Nephron progenitor cell (in vitro differentiated cells): ENCODE measurements at regions not wholly inside any gene's neighbourhood (a gene's known extent, or its start where the extent isn't known, plus 50 kb on each side); places are given as distances from the start of the nearest gene placed in this dataset.

Experiments
- DNase-seq: peaks from one replicate; pipeline ENCODE4 v3.0.0; 2021
- H3K27ac Mint-ChIP-seq: 2 replicates; pipeline ENCODE4 v1.8.0; 2021; ENCODE audit warnings: mild to moderate bottlenecking, moderate library complexity, mixed read lengths
- H3K27me3 Mint-ChIP-seq: 2 replicates; pipeline ENCODE4 v1.8.0; 2021; ENCODE audit warnings: mild to moderate bottlenecking, low read depth, mixed read lengths; ENCODE audit not compliant: poor library complexity
- H3K36me3 Mint-ChIP-seq: 2 replicates; pipeline ENCODE4 v1.8.0; 2021; ENCODE audit warnings: low read depth, mixed read lengths
- H3K4me1 Mint-ChIP-seq: 2 replicates; pipeline ENCODE4 v1.8.0; 2021; ENCODE audit warnings: mixed read lengths
- H3K4me3 Mint-ChIP-seq: 2 replicates; pipeline ENCODE4 v1.8.0; 2021; ENCODE audit warnings: mild to moderate bottlenecking, moderate library complexity, mixed read lengths
- H3K9me3 Mint-ChIP-seq: 2 replicates; pipeline ENCODE4 v1.8.0; 2021; ENCODE audit warnings: mild to moderate bottlenecking, moderate library complexity, mixed read lengths
- TF ChIP-seq, protein P1 (sequence below): fragments of 200-600 bp; sonication (generic); IDR thresholded peaks from 2 replicates; pipeline ENCODE4 v1.5.0; 2021; ENCODE audit warnings: antibody characterized with exemption

DNA sequence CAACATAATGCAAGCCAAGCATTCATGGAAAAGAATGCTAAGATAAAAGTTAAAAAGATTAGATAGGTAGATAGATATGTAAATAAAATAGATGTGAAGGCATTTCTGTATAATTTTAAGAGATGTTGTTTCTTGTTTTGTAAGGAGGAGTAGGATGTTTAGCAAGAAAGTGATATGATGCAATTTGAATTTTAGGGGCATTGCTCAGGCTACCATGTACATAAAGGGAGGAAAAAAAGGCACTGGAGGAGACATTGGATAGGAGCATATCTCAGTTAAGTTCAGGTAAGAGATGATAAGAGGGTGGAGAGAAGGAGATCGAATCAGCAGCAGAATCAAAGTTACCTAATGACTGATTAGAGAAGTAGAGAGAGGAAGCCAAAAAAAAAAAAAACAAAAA lies 194.7 kb downstream of the TENT5A start:
- H3K4me3 Mint-ChIP-seq = no peak overlapping the region
- no peak for DNase-seq
- no peaks in the 10 kb centered on the region for H3K9me3 Mint-ChIP-seq
- TF ChIP-seq, protein P1, sequence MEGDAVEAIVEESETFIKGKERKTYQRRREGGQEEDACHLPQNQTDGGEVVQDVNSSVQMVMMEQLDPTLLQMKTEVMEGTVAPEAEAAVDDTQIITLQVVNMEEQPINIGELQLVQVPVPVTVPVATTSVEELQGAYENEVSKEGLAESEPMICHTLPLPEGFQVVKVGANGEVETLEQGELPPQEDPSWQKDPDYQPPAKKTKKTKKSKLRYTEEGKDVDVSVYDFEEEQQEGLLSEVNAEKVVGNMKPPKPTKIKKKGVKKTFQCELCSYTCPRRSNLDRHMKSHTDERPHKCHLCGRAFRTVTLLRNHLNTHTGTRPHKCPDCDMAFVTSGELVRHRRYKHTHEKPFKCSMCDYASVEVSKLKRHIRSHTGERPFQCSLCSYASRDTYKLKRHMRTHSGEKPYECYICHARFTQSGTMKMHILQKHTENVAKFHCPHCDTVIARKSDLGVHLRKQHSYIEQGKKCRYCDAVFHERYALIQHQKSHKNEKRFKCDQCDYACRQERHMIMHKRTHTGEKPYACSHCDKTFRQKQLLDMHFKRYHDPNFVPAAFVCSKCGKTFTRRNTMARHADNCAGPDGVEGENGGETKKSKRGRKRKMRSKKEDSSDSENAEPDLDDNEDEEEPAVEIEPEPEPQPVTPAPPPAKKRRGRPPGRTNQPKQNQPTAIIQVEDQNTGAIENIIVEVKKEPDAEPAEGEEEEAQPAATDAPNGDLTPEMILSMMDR = no peak
- H3K36me3 Mint-ChIP-seq = no peaks in the 10 kb centered on the region
- no peaks in the 10 kb centered on the region for H3K27me3 Mint-ChIP-seq
- no peaks in the 10 kb centered on the region for H3K4me1 Mint-ChIP-seq
- H3K27ac Mint-ChIP-seq = no peak overlapping the region

DNA sequence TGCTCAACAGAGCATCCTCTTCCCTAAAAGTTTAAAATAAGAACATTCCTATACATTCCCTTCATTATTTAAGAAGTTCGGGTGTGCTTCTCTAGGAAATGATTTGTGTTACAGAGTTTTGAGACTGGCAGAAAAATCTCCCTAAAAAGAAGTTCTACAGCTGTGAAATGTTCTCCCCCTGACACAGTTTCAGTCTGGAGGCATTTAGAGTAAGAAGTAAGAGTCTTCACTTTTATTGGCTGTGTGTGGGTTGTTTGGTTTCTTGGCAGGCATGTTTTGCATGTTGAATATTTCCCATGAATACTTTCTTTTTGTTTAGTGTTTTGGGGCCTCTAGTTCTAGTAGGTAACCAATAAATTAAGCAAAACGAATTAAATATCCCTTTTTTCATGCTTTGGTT lies 195.9 kb downstream of the TENT5A start:
- Mint-ChIP-seq H3K4me1 (no peaks in the 10 kb centered on the region), H3K9me3 (no peaks in the 10 kb centered on the region), H3K27ac (no peak overlapping the region), H3K4me3 (no peak overlapping the region), H3K36me3 (no peaks in the 10 kb centered on the region), H3K27me3 (no peaks in the 10 kb centered on the region)
- DNase-seq = no peak
- TF ChIP-seq, protein P1 = no peak

DNA sequence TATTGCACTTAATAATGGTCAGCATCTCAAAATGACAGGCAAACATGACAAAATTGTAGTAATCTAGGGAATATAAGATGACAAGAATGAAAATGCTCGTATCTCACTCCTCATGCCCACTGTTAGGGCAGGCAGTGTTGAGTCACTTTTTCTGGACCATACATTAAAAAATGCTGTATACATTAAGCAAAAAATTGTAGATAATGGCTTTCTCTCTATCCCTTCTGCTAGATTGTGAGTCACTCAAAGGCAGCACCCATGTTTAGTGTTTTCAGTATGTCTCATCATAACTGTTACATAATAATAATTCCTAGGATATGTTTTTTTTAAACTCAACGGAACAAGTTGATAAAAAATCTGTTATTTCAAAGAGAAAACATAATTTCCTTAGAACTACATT lies 199.3 kb downstream of the TENT5A start:
- no peak overlapping the region for H3K4me3 Mint-ChIP-seq
- no peak overlapping the region for H3K27ac Mint-ChIP-seq
- H3K36me3 Mint-ChIP-seq = no peaks in the 10 kb centered on the region
- no peaks in the 10 kb centered on the region for H3K4me1 Mint-ChIP-seq
- DNase-seq = no peak
- TF ChIP-seq, protein P1 = no peak
- no peaks in the 10 kb centered on the region for H3K27me3 Mint-ChIP-seq
- H3K9me3 Mint-ChIP-seq = peaks cover 11% of the 10 kb centered on the region

DNA sequence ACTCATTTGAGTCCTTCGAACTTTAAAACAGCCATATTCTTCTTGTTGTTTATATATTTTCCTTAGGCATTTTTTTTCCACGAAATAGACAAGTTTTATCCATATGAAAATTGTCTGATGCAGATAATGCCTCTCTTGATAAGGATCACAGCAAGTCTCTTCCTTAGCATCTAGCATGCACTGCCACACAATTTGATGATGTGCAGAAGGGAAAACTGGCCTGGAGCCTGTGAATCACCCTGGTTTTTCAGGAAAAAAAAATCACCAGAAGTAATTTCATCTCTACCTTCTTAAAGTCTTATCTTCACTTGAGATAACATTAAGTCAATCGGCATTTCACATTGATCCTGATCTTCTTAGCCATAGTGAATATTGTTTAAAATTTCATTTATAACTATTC lies 199.8 kb downstream of the TENT5A start:
- DNase-seq = no peak
- no peak overlapping the region for H3K27ac Mint-ChIP-seq
- H3K27me3 Mint-ChIP-seq = no peaks in the 10 kb centered on the region
- H3K9me3 Mint-ChIP-seq = peaks cover 11% of the 10 kb centered on the region
- no peaks in the 10 kb centered on the region for H3K36me3 Mint-ChIP-seq
- no peaks in the 10 kb centered on the region for H3K4me1 Mint-ChIP-seq
- no peak overlapping the region for H3K4me3 Mint-ChIP-seq
- TF ChIP-seq, protein P1 = no peak

DNA sequence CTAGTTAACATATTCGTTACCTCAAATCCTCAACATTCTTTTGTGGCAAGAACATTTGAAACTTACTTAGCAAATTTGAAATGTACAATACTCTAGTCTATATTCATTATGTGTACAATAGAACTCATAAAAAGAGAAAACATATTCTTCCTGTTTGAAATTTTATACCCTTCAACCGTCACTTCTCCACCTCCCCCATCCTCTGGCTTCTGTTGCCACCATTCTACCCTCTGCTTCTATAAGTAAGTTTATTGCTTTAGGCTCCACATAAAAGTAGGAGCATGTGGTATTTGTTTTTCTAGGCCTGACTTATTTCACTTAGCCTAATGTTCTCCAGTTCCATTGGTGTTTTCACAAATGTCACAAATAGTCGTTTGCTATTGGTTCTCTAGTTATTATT lies 205.3 kb downstream of the TENT5A start:
- DNase-seq = no peak
- Mint-ChIP-seq H3K4me1 (peaks cover 4% of the 10 kb centered on the region), H3K4me3 (no peak overlapping the region), H3K36me3 (no peaks in the 10 kb centered on the region), H3K27ac (no peak overlapping the region), H3K9me3 (peaks cover 11% of the 10 kb centered on the region), H3K27me3 (no peaks in the 10 kb centered on the region)
- TF ChIP-seq, protein P1 = no peak

DNA sequence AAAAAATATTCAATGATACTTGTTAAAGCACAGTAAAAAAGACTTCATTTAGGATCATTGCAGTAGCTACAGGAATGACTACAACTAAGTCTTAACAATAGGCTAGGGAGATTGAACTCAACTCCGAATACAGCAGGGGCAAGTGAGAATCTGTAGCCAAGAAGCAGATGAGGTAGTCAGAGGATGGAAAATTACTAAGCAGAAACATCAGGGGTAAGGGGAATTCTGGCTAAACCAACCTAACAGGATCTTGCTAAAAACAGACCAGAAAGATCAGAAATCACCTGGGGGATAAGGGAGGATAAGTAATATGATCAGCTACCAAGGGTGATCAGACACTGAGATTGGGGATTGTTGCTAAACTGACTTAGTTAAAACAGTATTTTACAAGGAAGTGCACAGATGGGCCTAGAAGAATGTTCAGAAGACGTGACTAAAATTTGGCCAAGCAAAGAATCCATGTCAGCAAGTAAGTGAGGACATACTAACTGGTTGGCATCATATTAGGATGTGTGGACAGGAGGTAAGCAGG lies 217.5 kb downstream of the TENT5A start:
- TF ChIP-seq, protein P1 = no peak
- Mint-ChIP-seq H3K27ac (no peak overlapping the region), H3K9me3 (no peaks in the 10 kb centered on the region), H3K4me1 (no peaks in the 10 kb centered on the region), H3K36me3 (no peaks in the 10 kb centered on the region), H3K4me3 (no peak overlapping the region), H3K27me3 (peaks cover 12% of the 10 kb centered on the region)
- DNase-seq = no peak
